Chondrocyte (in vitro differentiated cells): ENCODE measurements at regions not wholly inside any gene's neighbourhood (a gene's known extent, or its start where the extent isn't known, plus 50 kb on each side); places are given as distances from the start of the nearest gene placed in this dataset.

Experiments used
- DNase-seq: peaks from one replicate; pipeline ENCODE4 v3.0.0; 2021; ENCODE audit warnings: mixed read lengths, low spot score
- H3K27ac Mint-ChIP-seq: one replicate; pipeline ENCODE4 v1.8.0; 2021; ENCODE audit warnings: mild to moderate bottlenecking, moderate library complexity, mixed read lengths; ENCODE audit not compliant: unreplicated experiment
- H3K27me3 Mint-ChIP-seq: 2 replicates; pipeline ENCODE4 v1.8.0; 2021; ENCODE audit warnings: low read depth, mixed read lengths
- H3K36me3 Mint-ChIP-seq: 2 replicates; pipeline ENCODE4 v1.8.0; 2021; ENCODE audit warnings: low read depth, mixed read lengths
- H3K4me1 Mint-ChIP-seq: 2 replicates; pipeline ENCODE4 v1.8.0; 2021; ENCODE audit warnings: low read depth, mild to moderate bottlenecking, mixed read lengths
- H3K4me3 Mint-ChIP-seq: one replicate; pipeline ENCODE4 v1.8.0; 2021; ENCODE audit warnings: mild to moderate bottlenecking, moderate library complexity, mixed read lengths; ENCODE audit not compliant: unreplicated experiment
- H3K9me3 Mint-ChIP-seq: 2 replicates; pipeline ENCODE4 v1.8.0; 2021; ENCODE audit warnings: low read depth, mixed read lengths
- CTCF ChIP-seq: fragments of 200-600 bp; sonication (generic); IDR thresholded peaks from 2 replicates; pipeline ENCODE4 v1.5.0; 2021; ENCODE audit warnings: antibody characterized with exemption, mild to moderate bottlenecking, moderate library complexity

- Mint-ChIP-seq H3K4me1 (no peaks in the 10 kb centered on the region), H3K4me3 (no peak overlapping the region), H3K27me3 (peaks cover 16% of the 10 kb centered on the region), H3K27ac (no peak overlapping the region), H3K36me3 (no peaks in the 10 kb centered on the region), H3K9me3 (no peaks in the 10 kb centered on the region)
- DNase-seq, result no peak
- TF ChIP-seq CTCF, result no peak
Measured at GRCh38 chr3:159001711-159002110, 199.9 kb downstream of the MFSD1 start.

- H3K27me3 Mint-ChIP-seq, result peaks cover 16% of the 10 kb centered on the region
- H3K9me3 Mint-ChIP-seq, result no peaks in the 10 kb centered on the region
- no peak for TF ChIP-seq CTCF
- H3K36me3 Mint-ChIP-seq, result no peaks in the 10 kb centered on the region
- H3K27ac Mint-ChIP-seq, result no peak overlapping the region
- no peaks in the 10 kb centered on the region for H3K4me1 Mint-ChIP-seq
- no peak overlapping the region for H3K4me3 Mint-ChIP-seq
- no peak for DNase-seq
Measured at GRCh38 chr3:159005137-159005536, 203.3 kb downstream of the MFSD1 start.

- no peaks in the 10 kb centered on the region for H3K4me1 Mint-ChIP-seq
- H3K9me3 Mint-ChIP-seq, result no peaks in the 10 kb centered on the region
- H3K27ac Mint-ChIP-seq, result no peak overlapping the region
- no peak for DNase-seq
- no peak overlapping the region for H3K4me3 Mint-ChIP-seq
- peaks cover 16% of the 10 kb centered on the region for H3K27me3 Mint-ChIP-seq
- H3K36me3 Mint-ChIP-seq, result no peaks in the 10 kb centered on the region
- TF ChIP-seq CTCF, result no peak
Measured at GRCh38 chr3:159007331-159007730, 205.5 kb downstream of the MFSD1 start.

GRCh38 chr3:159008401-159008800, 206.5 kb downstream of the MFSD1 start:
- no peak overlapping the region for H3K27ac Mint-ChIP-seq
- H3K9me3 Mint-ChIP-seq, result no peaks in the 10 kb centered on the region
- no peak for DNase-seq
- H3K4me3 Mint-ChIP-seq, result no peak overlapping the region
- peaks cover 11% of the 10 kb centered on the region for H3K27me3 Mint-ChIP-seq
- H3K36me3 Mint-ChIP-seq, result no peaks in the 10 kb centered on the region
- TF ChIP-seq CTCF, result no peak
- H3K4me1 Mint-ChIP-seq, result no peaks in the 10 kb centered on the region

- H3K4me3 Mint-ChIP-seq, result no peak overlapping the region
- no peaks in the 10 kb centered on the region for H3K4me1 Mint-ChIP-seq
- no peak for DNase-seq
- H3K27ac Mint-ChIP-seq, result no peak overlapping the region
- no peak for TF ChIP-seq CTCF
- H3K36me3 Mint-ChIP-seq, result peaks cover 2% of the 10 kb centered on the region
- H3K9me3 Mint-ChIP-seq, result peaks cover 21% of the 10 kb centered on the region
- H3K27me3 Mint-ChIP-seq, result peaks cover 5% of the 10 kb centered on the region
Measured at GRCh38 chr3:159018341-159018740, 216.5 kb downstream of the MFSD1 start.
